ENCODE measurements at regions not wholly inside any gene's neighbourhood (a gene's known extent, or its start where the extent isn't known, plus 50 kb on each side); places are given as distances from the start of the nearest gene placed in this dataset.

DNA sequence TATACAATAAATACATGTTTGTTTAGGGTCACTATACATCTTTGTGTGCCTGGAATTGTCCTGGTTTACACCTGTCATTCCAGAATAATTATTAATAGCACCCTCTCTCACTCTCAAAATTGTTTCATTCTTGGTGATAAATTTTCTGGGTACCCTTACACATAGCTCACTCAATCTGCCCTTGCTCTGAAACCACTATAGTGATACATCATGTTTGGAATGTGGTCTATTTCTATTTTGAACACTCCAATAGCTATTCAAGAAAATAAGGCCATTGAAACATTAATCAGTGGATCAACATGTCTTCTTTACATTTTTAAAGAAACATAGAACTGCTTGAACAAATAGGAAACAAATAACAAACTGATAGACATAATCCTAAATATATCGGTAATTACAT is 158.7 kb downstream of the ARRDC3 start:
- no peak for TF ChIP-seq POLR2A (IDR thresholded peaks at IDR 0.05)
- TF ChIP-seq, protein P1, sequence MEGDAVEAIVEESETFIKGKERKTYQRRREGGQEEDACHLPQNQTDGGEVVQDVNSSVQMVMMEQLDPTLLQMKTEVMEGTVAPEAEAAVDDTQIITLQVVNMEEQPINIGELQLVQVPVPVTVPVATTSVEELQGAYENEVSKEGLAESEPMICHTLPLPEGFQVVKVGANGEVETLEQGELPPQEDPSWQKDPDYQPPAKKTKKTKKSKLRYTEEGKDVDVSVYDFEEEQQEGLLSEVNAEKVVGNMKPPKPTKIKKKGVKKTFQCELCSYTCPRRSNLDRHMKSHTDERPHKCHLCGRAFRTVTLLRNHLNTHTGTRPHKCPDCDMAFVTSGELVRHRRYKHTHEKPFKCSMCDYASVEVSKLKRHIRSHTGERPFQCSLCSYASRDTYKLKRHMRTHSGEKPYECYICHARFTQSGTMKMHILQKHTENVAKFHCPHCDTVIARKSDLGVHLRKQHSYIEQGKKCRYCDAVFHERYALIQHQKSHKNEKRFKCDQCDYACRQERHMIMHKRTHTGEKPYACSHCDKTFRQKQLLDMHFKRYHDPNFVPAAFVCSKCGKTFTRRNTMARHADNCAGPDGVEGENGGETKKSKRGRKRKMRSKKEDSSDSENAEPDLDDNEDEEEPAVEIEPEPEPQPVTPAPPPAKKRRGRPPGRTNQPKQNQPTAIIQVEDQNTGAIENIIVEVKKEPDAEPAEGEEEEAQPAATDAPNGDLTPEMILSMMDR (IDR thresholded peaks at IDR 0.05), result no peak
